ENCODE measurements at regions not wholly inside any gene's neighbourhood (a gene's known extent, or its start where the extent isn't known, plus 50 kb on each side); places are given as distances from the start of the nearest gene placed in this dataset.

DNA sequence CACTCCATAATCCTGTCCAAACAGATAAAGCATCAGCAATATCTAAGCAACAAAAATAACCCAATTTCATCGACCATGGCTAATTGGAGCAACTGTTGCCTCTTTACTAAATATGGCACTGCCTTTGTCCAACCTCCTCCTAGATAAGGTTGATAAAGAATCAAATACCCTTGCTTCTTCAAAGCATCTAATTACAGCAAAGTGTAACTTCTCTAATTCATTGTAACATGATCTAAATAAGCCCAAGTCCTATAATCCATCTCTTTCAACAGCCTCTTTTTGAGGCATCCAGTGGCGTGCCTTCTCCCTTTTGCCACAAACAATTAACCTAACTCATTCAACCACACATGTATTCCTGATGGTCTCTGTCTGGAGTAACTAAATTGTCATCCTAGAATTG lies 81.7 kb upstream of the KLHL1 start:
- TF ChIP-seq GATA2 (CRISPR knock-in tag; IDR thresholded peaks at IDR 0.05) (0 out of 2 replicates have a peak, but pooled peaks have one; percentile 14), RCOR1 (IDR thresholded peaks at IDR 0.05; ENCODE audit: low read length) (no peak)
- WGBS (ENCODE audit: low lambda C conversion rate), result 34% methylated on average over 2 of the region's 2 CpGs
- no peaks in the 10 kb centered on the region for H3K27me3 ChIP-seq (ENCODE audit: insufficient read depth)
- H3K9ac ChIP-seq, result no peak overlapping the region
- DNase-seq, result no peak
- H2AFZ ChIP-seq (ENCODE audit: low read depth), result no peak overlapping the region
- ChIA-PET POLR2A (no interaction called here), CTCF (no interaction called here)
- no peak overlapping the region for H3K4me2 ChIP-seq
- no peak overlapping the region for H3K4me3 ChIP-seq (ENCODE audit: low read depth in 2 of 2, low read length in 1 of 2)
- no peak overlapping the region for H3K27ac ChIP-seq (ENCODE audit: low read depth in 2 of 2, low read length in 1 of 2)
- H3F3A ChIP-seq (replicated peaks; ENCODE audit: insufficient read depth), result no peaks in the 10 kb centered on the region
- H3K36me3 ChIP-seq (replicated peaks in 1 of 2; ENCODE audit: control insufficient read depth in 1 of 2, insufficient read depth in 2 of 2, low read length in 1 of 2), result no peaks in the 10 kb centered on the region
- no peaks in the 10 kb centered on the region for H3K9me3 ChIP-seq
- no peaks in the 10 kb centered on the region; the same call in 1 of the 2 replicates for H3K9me2 ChIP-seq
- H4K20me1 ChIP-seq (ENCODE audit: insufficient read depth), result no peaks in the 10 kb centered on the region
- H3K4me1 ChIP-seq (ENCODE audit: control insufficient read depth in 1 of 2, insufficient read depth in 2 of 2, low read depth in 1 of 2, low read length in 1 of 2), result no peaks in the 10 kb centered on the region
- no peaks in the 10 kb centered on the region for H3K79me2 ChIP-seq (ENCODE audit: insufficient read depth)

DNA sequence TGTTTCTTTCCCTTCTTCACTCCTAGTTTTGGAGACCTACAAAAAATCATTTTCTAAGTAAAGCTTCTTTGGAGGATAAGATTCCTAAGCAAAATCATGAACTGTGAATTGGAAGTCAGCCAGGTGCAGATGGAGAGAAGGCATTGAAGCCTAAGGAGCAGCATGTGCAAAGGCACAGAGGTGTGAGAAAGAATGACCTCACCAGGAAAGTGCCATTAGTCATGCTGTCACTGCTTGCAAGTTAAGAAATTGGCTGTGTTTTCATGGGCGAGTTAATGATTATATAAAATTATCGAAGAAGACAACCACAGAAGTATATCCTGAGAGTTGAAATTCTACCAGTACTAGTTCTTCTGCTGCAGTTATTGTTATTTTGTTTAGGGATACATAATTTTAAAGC lies 80.3 kb upstream of the KLHL1 start:
- Histone ChIP-seq H3K36me3 (replicated peaks in 1 of 2; ENCODE audit: control insufficient read depth in 1 of 2, insufficient read depth in 2 of 2, low read length in 1 of 2) (no peaks in the 10 kb centered on the region), H2AFZ (ENCODE audit: low read depth) (no peak overlapping the region), H3K9ac (no peak overlapping the region), H3K9me2 (no peaks in the 10 kb centered on the region; the same call in 1 of the 2 replicates), H4K20me1 (ENCODE audit: insufficient read depth) (no peaks in the 10 kb centered on the region), H3K9me3 (no peaks in the 10 kb centered on the region), H3K4me2 (no peak overlapping the region), H3K27me3 (ENCODE audit: insufficient read depth) (no peaks in the 10 kb centered on the region), H3K4me1 (ENCODE audit: control insufficient read depth in 1 of 2, insufficient read depth in 2 of 2, low read depth in 1 of 2, low read length in 1 of 2) (no peaks in the 10 kb centered on the region), H3F3A (replicated peaks; ENCODE audit: insufficient read depth) (no peaks in the 10 kb centered on the region), H3K4me3 (ENCODE audit: low read depth in 2 of 2, low read length in 1 of 2) (no peak overlapping the region), H3K27ac (ENCODE audit: low read depth in 2 of 2, low read length in 1 of 2) (no peak overlapping the region), H3K79me2 (ENCODE audit: insufficient read depth) (no peaks in the 10 kb centered on the region)
- POLR2A ChIA-PET, result no interaction called here
- DNase-seq, result no peak
- TF ChIP-seq RFX5 (IDR thresholded peaks at IDR 0.05; ENCODE audit: low read length) (no peak), RCOR1 (IDR thresholded peaks at IDR 0.05; ENCODE audit: low read length) (no peak), FOXJ3 (CRISPR knock-in tag; IDR thresholded peaks at IDR 0.05) (no peak)
- CTCF ChIA-PET, result no interaction called here
- WGBS (ENCODE audit: low lambda C conversion rate), result 68% methylated on average over 2 of the region's 2 CpGs

DNA sequence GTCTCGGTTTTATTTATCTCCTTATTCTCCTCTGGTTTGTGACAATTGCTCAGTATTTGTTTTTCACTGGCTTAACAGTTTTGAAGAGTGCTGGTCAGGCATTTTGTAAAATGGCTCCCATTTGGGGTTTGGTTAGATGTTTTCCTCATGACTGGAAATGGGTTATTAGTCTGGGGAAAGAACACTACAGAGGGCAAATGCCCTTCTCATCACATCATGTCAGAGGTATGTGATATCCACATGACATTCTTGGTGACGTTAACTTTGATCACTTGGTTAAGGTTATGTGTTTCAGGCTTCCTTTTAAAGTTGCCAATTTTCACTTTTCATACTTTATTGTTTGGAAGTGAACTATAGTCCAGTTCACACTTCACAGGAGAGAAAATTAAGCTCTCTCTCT lies 74.8 kb upstream of the KLHL1 start:
- Histone ChIP-seq H3K36me3 (replicated peaks in 1 of 2; ENCODE audit: control insufficient read depth in 1 of 2, insufficient read depth in 2 of 2, low read length in 1 of 2) (no peaks in the 10 kb centered on the region), H3F3A (replicated peaks; ENCODE audit: insufficient read depth) (no peaks in the 10 kb centered on the region), H3K4me1 (ENCODE audit: control insufficient read depth in 1 of 2, insufficient read depth in 2 of 2, low read depth in 1 of 2, low read length in 1 of 2) (no peaks in the 10 kb centered on the region), H3K27me3 (ENCODE audit: insufficient read depth) (no peaks in the 10 kb centered on the region), H3K4me3 (ENCODE audit: low read depth in 2 of 2, low read length in 1 of 2) (no peak overlapping the region), H3K79me2 (ENCODE audit: insufficient read depth) (no peaks in the 10 kb centered on the region), H3K4me2 (no peak overlapping the region), H3K9me3 (no peaks in the 10 kb centered on the region), H2AFZ (ENCODE audit: low read depth) (no peak overlapping the region), H3K27ac (ENCODE audit: low read depth in 2 of 2, low read length in 1 of 2) (no peak overlapping the region), H3K9me2 (no peaks in the 10 kb centered on the region), H3K9ac (no peak overlapping the region), H4K20me1 (ENCODE audit: insufficient read depth) (no peaks in the 10 kb centered on the region)
- TF ChIP-seq, protein P1, sequence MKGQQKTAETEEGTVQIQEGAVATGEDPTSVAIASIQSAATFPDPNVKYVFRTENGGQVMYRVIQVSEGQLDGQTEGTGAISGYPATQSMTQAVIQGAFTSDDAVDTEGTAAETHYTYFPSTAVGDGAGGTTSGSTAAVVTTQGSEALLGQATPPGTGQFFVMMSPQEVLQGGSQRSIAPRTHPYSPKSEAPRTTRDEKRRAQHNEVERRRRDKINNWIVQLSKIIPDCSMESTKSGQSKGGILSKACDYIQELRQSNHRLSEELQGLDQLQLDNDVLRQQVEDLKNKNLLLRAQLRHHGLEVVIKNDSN (IDR thresholded peaks at IDR 0.05; ENCODE audit: borderline replicate concordance, low read depth), result no peak
- TF ChIP-seq TAF1 (IDR thresholded peaks at IDR 0.05; ENCODE audit: borderline replicate concordance, low read depth, low read length) (no peak), NRF1 (IDR thresholded peaks at IDR 0.05; ENCODE audit: low read depth, low read length) (no peak), RCOR1 (IDR thresholded peaks at IDR 0.05; ENCODE audit: low read length) (no peak), SMC3 (IDR thresholded peaks at IDR 0.05; ENCODE audit: low read depth, low read length) (no peak)
- TF ChIP-seq, protein P2, sequence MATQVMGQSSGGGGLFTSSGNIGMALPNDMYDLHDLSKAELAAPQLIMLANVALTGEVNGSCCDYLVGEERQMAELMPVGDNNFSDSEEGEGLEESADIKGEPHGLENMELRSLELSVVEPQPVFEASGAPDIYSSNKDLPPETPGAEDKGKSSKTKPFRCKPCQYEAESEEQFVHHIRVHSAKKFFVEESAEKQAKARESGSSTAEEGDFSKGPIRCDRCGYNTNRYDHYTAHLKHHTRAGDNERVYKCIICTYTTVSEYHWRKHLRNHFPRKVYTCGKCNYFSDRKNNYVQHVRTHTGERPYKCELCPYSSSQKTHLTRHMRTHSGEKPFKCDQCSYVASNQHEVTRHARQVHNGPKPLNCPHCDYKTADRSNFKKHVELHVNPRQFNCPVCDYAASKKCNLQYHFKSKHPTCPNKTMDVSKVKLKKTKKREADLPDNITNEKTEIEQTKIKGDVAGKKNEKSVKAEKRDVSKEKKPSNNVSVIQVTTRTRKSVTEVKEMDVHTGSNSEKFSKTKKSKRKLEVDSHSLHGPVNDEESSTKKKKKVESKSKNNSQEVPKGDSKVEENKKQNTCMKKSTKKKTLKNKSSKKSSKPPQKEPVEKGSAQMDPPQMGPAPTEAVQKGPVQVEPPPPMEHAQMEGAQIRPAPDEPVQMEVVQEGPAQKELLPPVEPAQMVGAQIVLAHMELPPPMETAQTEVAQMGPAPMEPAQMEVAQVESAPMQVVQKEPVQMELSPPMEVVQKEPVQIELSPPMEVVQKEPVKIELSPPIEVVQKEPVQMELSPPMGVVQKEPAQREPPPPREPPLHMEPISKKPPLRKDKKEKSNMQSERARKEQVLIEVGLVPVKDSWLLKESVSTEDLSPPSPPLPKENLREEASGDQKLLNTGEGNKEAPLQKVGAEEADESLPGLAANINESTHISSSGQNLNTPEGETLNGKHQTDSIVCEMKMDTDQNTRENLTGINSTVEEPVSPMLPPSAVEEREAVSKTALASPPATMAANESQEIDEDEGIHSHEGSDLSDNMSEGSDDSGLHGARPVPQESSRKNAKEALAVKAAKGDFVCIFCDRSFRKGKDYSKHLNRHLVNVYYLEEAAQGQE (IDR thresholded peaks at IDR 0.05; ENCODE audit: low read depth, low read length), result no peak
- TF ChIP-seq, protein P3, sequence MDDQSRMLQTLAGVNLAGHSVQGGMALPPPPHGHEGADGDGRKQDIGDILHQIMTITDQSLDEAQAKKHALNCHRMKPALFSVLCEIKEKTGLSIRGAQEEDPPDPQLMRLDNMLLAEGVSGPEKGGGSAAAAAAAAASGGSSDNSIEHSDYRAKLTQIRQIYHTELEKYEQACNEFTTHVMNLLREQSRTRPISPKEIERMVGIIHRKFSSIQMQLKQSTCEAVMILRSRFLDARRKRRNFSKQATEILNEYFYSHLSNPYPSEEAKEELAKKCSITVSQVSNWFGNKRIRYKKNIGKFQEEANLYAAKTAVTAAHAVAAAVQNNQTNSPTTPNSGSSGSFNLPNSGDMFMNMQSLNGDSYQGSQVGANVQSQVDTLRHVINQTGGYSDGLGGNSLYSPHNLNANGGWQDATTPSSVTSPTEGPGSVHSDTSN (IDR thresholded peaks at IDR 0.05), result no peak
- ChIA-PET POLR2A (no interaction called here), CTCF (no interaction called here)
- no peak for DNase-seq
- WGBS (ENCODE audit: low lambda C conversion rate), result 39% methylated on average over 2 of the region's 2 CpGs
